ENCODE measurements at regions not wholly inside any gene's neighbourhood (a gene's known extent, or its start where the extent isn't known, plus 50 kb on each side); places are given as distances from the start of the nearest gene placed in this dataset.
"Not testable (repeated sequence)": the region's sequence is repeated elsewhere in the genome, so short reads cannot be mapped to it uniquely, and the experiment has no call there.

DNA sequence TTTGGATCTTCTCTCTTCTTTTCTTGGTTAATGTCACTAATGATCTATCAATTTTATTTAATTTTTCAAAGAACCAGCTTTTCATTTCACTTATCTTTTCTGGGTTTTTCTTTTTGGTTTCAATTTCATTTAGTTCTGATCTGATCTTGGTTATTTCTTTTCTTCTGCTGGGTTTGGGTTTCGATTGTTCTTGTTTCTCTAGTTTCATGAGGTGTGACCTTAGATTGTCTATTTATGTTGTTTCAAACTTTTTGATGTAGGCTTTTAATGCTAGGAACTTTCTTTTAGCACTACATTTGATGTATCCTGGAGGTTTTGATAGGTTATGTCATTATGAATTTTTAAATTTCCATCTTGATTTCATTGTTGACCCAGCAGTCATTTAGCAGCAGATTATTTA lies 142.3 kb downstream of the C11orf87 start:
- DNase-seq: no peak

DNA sequence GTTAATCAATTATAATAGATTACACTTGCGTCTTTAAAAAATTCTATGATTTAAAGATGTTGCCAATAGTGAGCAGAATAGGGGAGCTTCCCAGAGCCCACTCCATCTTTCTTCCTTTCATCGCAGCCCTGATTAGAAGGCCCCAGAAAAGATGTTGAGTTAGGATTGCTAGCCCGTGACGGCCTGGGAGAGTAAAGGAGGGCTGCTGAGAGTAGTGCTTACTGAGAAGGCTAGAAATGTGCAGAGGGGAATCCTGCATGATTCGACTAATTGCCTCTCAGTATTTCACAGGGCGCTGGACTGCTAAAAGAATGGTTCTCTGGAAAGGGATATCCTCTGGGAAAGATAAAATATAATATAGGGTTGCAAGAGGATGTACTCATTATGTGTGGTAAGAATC lies 160.5 kb downstream of the C11orf87 start:
- DNase-seq: no peak

DNA sequence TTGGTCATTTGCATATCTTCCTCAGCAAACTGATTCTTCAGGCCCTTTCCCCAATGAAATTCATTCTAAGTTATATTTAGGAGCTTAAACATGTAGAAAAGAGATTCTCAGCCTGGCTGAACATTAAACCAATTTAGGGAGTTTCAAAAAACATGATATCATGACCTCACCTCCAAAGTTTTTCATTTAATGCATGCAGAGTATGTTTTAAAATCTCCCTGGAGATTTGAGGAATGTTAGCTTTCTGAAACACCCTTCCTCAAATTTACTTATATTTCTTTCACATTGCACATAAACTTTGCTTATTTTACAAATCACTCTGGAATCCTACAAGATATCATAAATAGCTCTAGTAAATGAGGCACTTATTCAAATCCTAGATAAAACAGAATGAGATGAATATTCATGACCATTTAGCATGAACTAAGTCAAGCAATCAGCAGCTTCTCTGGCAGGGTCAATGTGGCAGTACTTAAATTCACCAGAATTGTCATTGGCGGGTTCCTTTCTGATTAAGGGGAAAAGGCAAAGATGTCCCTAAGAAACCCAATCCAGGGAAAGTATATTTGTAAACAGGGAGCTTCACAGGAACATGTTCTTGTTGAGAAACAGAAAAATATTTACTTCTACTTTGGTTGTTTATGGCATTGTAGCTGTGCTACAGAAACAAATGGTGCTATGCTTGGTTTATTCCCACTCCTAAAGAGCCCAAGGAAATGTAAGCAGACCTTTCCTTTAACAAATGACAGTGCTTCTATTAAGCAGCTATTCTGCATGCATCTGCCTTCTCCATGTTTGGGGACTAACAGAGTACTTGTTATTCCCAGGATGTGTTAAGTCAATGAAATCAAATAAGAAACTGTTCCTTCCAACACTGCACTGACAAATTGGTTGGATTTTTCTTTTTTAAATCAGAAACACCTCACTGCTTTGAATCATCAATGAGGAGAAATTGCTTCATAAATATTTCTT lies 162.3 kb downstream of the C11orf87 start:
- DNase-seq: no peak

DNA sequence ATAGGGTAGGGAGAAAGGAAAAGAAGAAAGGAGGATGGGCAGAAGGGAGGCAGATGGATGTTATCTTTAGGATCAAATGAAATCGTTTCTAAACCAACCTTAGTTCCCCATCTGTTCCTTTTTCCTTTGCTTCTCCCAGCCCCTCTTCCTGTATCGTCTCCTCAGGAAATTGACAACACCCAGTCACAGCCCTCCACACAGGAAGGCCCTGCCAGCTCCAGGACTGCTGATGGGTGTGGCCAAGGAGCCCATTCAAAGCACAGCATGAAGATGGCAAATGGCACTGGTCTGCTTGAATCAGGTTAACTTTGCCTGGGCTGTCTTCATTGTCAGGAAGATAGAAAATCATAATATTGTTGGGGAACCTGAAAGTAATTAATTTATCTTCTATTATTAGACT lies 164.8 kb downstream of the C11orf87 start:
- DNase-seq: no peak

DNA sequence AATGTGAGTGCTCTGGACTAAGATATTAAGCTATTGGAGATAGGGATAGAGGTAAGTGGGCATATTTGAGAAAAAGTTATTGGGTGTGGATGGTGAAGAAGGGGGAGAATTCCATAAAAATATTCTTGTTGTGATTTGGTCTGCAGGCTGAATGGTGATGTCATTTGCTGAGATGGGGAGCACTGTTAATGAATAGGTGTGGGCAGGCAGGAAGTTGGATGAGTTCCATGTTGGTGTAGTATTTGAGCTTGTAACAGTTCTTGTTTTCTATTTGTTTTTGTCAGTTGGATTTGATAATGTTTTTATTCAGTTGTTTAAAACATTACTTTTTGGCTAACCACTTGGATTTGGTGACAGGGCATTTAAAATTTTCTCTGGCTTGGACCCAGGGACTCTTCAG lies 168.8 kb downstream of the C11orf87 start:
- no peak for DNase-seq

DNA sequence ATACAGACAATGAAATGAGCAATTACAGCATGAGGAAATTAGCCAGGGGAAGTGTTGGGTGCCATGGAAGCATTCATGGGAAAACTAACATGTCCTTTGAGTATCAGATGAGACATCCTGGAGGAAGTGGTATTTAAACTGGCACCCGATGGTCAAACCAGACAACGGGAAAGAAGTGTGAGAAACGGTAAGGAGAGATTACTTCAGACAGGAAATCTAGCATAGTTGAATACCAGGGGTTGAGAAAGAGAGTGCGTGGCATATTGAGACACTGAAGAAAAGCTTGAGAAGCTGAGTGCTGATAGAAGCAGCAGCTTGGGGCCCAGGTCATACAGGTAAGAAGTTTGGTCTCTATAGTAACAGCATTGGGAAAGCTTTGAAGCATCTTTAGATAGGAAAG lies 175.3 kb downstream of the C11orf87 start:
- DNase-seq: no peak

DNA sequence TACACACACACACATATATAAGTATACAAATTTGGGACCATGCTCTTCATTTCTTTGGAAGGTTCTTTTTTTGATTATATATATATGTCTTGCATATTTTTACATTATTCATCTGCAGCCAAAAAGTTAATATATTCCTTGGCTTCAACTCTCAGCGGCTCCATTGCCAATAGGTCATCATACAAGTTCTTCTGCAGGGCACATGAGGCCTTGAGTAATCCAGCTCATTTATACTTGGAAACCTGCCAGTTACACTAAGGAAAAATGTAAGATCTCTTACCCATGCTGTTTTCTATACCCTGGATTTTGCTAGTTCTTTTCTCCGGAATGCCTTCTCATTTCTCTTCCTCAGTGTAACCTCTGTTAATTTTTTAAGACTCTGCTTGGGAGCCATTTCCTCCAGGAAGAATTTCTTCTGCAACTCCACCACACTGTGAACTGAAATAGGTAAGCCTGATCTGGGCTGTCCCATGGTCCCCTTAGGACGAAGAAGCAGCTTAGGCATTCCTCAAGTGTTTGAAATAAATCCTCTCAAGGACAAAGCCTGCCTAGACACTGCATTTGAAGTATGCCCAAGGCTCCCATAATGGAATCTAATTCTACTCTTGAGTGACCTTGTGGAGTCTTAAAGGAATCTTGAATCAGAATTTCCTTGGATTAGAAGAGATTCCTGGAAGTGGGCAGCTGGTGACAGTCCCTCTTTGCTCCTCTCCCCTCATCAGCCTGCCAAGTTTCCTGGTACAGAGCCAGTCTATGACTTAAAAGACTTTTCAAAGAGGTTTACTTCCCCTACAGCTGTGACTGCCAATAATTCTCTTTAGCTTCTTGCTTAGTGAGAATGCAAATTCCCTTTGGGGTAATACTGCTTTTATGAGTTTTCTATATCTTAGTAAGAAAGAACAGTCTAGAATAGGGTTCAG lies 182.8 kb downstream of the C11orf87 start:
- DNase-seq: no peak

DNA sequence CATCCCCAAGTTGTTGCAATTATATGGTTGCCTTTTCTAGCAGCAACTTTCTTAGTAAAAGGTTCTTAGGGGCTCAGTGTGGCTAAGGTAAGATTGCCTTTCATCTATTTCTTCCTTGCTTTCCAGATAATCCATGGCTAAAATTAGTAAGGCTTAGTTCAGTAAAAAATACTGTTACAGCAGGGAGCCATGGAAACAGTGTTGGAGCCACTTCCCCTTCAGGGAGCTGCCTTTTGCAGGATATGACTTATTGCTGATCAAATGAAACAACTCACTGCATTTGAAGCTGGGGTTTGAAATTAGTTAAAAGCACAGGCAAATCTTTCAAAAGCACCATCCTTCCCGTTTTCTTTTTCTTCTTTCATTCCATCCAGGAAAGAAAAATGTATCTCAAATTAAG lies 184.3 kb downstream of the C11orf87 start:
- no peak for DNase-seq

DNA sequence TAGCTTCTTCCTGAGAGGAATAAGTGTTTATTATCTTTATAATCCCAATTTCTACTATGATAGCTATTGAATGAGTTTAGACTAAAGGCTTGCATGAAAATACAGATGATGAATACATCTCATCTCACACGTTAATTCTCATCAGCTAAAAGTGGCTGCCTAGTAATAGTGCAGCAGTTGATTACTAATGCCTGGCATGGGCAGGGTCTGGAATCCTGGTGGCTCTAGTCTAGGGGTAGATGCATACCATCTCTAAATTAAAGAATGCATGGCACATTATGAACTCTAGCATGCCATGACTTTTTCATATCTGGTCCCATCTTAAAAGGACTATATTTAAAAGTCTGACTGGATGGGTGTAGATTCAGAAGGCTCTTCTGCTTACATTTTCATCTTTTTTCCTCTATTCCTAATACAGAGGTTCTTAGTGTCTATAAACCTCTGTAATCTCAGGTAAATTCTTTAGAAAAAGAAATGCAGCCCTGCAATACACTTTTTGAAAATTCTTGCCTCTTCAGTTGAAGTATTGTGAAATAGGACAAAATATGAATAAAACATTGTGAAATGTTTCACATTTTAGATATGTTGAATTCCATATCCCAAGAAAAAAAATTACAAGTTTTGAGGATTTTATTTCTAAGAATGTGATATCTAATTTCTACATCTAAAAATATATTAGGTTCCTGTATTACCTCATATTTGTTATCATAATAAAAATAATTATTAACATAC lies 187.6 kb downstream of the C11orf87 start:
- no peak for DNase-seq

DNA sequence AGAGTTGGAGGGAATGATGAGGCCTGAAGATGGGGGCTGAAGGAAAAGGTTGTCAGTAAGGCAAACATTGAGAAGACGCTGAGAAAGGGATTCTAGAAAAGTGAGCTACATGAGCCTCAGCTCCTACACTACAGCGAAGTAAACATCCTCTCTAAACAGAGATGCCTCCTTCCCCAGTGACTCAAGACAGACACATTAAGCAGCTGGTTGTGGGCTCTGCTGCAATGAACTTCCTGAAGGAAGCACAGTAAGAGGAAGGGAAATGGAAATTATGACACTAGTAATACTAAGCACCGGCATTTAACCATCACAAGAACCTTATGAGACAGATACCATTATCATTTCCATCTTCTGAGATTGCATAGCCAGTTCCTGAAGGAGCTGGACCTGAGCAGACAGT lies 190.5 kb downstream of the C11orf87 start:
- DNase-seq: no peak

DNA sequence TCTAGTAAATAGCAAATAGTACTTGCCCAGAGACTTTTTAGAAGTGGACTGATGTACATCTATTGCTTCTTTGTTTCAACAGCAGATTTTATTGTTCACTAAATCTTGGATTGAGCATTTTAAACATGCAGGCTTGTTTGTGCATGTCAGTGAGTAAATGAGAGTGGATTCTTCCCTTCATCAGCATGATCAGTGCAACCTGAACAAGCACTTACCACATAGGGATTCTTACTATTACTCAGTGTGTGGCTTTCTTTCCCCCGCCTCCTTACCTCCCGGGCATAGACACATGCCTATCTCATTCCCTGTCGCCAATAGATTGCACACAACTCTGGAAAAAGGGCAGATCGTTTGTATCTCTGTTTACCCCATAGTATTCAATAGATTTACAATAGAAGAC lies 197.5 kb downstream of the C11orf87 start:
- no peak for DNase-seq

DNA sequence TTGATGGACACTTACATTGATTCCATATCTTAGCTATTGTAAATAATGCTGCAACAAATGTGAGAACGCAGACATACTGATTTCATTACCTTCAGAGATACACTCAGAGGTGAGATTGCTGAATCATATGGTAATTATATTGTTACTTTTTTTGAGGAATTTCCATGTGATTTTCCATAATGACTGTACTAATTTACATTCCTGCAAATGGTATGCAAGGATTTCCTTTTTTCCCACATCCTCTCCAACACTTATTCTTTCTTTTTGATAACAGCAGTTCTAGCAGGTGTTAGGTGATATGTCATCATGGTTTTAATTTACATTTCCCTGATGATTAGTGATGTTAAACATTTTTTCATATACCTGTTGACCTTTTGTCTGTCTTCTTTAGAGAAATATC lies 207.7 kb downstream of the C11orf87 start:
- no peak for DNase-seq

DNA sequence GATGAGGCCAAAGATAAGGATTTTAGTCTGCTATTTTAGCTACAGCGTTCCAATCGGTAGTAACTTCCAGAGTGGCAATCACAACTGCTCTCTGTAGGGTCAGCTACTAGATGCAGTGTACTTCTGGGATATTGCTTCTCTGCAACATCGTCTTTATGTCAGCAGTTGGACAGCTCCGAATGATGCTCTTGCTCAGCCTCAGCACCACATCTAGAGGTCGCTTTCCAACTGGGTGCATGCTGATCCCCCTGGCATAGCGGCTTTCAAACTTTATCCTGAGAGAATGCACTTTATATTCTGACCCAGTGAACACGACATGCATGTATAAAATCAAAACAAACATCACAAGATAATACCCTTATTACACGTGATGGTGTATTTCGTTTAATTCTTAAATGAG lies 219.6 kb downstream of the C11orf87 start:
- DNase-seq: no peak

DNA sequence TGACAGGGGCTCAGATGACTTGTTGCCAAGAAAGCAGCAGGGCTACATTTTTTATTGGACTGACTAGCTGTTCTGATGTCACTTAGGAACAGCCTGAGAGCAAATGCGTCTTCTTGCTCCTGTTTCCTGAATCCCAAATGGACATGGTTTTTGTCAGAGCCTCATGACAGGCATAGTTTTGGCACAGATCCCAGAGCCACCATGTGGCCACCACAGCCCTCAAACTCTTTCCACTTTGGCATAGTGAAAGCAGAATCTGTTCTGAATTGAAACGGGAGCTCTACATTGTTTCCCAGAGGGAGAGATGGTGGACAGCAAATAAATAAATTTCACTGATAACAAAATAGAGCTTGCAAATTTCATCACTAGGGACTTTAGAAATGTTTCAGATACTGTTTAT lies 222.2 kb downstream of the C11orf87 start:
- no peak for DNase-seq

DNA sequence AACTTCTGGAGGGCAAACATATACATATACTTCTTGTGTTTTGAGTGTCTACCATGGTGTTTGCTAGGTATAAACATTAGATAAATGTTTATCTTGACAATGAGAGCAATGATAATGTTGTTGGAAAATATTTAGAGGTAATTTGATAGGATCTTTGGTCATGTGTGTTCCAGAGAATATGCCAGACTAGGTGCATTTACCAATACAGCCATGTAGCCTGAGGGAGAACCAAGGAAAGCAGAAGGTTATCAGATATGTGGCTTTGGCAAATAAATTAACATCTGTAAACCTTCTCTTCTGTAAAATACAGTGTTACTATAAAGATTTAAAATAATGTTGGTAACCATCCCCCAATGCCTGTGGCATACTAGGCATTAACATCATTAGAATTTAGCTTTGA lies 226.8 kb downstream of the C11orf87 start:
- DNase-seq: no peak

DNA sequence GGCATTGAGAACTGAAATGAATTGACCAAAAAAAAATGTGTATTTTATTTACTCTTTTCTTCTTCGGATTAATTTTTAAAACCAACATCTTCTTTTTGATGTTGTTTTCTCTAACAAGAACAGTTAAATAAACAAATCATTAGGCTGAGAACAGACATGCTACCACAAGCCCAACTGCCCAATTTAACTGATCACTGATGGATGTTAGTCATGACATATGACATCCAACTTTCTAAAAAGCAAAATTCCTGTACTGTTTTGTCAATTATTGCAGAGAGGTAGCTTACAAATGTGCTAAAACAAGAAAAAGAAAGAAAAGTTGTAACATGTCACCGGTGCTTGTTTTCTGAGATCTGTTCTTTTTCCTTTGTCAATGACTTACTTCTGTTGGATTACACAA lies 232.1 kb downstream of the C11orf87 start:
- no peak for DNase-seq

DNA sequence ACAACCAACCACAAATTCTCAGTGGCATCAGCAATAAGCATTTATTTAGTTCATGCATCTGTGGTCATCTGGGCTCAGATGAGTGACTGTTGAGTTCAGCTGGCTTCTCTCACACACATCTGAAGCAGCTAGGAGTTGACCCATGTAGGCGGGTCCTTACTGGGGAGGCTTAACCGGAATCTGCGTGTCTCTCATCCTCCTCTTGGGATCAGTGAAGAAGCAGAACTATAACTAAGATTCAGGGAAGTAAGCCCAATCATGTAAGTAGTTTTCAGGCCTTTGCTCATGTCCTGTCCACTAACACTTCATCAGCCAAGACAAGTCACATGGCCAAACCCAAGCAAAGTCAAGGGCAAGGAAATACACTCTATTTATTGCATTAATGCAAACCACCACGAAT lies 236.2 kb downstream of the C11orf87 start:
- DNase-seq: no peak

DNA sequence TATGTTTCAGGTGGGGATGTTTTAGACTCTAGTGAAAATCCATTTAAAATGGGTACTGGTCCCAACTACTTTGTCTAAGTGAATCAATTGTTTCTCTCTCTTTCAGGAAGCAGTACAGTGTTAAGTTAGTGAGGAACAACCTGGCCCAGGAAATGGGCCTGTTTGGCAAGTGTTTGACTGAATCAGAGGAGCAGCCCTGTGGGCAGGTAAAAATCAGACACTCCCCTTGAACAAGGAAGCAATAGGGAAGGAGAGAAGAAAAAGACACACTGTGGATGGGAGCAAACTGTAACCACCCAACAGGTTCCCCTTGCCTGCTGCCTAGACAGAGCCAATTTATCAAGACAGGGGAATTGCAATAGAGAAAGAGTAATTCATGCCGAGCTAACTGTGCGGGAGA lies 245.7 kb downstream of the C11orf87 start:
- no peak for DNase-seq

DNA sequence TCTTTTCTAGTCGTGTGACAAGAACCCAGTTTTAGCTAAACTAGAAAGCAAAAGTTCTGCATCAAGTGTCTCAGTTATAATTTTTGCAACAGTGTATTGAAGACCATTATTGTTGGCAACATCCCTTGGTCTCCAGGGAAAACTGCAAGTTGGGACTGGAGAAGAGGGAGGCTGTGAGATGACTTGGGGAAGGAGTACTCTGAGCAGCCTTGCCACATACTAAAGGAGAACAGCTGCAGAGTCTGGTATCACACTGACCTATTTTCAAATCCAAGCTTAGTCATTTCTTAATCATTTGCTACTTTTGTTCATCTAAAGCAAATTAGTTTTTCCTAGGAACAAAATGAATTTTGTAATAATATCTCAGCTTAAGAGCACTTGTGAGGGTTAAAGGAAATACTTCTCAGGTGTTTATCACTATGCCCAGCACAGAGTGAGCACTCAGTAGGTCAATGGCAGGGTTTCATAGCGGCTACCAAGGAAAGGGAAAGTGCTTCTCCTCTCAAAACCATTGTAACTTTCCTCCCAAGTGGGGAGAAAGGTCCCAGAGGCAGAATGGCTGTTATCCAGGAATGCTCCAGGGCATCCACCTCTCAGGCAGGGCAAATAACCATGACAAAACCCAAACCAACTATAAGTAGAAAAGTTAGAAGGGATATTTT lies 247.1 kb downstream of the C11orf87 start:
- DNase-seq: no peak

DNA sequence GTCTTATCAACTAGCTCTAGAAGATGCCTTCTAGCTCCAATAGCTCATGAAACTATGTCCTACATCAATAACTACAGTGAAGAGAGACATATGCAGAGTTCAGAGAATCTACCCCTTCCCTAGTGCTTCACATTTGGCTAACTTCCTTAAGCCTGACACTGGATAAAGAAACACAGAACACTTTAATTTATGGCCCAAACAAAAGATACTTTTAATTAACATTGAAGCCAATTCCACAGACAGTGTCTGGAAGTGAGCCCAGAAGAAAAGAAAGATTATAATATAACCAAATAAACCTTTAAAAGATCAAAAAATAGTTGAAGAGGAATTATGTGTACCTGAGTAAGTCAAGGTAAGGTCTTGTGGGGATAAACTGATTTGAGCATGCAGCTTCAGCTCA lies 255.2 kb downstream of the C11orf87 start:
- DNase-seq: no peak

DNA sequence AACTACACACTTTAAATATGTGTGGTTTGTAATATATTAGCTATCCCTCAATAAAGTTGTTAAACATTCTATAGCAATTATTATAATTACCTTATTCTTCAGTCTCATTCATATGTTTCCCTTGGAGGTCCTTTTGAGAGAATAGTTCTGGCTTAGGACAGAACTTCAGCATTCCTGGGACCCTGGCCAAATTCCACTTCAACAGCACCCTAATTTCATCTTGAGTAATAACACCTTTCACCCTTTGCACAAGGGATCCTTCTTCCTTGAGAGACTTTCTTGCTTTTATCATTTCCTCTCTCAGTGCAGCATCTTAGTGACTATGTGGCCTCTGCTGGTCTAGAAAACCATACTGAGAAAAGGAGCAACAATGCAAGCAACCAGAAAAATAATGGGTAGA lies 255.9 kb downstream of the C11orf87 start:
- no peak for DNase-seq

DNA sequence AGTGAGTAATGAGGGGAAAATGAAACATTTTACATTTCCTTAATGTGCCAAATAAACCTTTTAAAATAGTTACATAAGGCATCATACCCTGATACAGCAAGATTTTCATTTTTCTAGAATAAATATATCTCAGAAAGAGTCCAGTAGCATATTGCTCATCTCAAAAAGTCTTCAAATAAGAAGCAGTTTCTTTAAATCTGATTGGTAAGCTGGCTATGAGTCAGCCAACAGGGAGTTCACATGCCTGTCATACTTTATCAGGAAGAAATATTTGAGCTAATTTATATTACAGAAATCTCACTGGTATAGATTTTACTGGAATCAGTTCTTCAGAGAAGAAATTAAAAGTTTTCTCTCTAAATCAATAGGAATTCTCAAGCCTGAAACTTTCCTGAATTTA lies 258.1 kb downstream of the C11orf87 start:
- no peak for DNase-seq

DNA sequence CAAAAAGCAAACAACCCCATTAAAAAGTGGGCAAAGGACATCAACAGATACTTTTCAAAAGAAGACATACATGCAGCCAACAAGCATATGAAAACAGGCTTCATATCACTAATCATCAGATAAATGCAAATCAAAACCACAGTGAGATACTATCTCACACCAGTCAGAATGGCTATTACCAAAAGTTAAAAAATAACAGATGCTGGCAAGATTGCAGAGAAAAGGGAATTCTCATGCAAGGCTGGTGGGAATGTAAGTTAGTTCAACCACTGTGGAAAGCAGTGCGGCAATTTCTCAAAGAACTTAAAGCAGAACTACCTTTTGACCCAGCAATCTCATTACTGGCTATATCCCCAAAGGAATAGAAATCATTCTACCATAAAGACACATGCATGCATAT lies 260.8 kb downstream of the C11orf87 start:
- DNase-seq: not testable (repeated sequence)
